K562 (cell line): ENCODE measurements at regions not wholly inside any gene's neighbourhood (a gene's known extent, or its start where the extent isn't known, plus 50 kb on each side); places are given as distances from the start of the nearest gene placed in this dataset.
A peak's percentile ranks its signal among the peaks of the same experiment; 100 is the strongest.

Experiments used
- ATAC-seq: fragments of 200-7000 bp; cut with Tn5 transposase; 3 replicates; pipeline ENCODE4 v1.9.1; 2020; ENCODE audit warnings: moderate library complexity
- BruUV-seq: library from RNA; stranded (reverse); fragments of 400-500 nt; replicated peaks from 2 replicates; lab custom pipeline; 2021; lab: Mats Ljungman, UMichigan
- CTCF ChIA-PET: fragments of 300-600 bp; formaldehyde crosslinking; extraction: SDS; loops from one replicate; lab custom pipeline; 2021; ENCODE audit warnings: low intra/inter-chr PET ratio; lab: Yijun Ruan, JAX
- POLR2A ChIA-PET: fragments of 300-600, 350-650 bp; sonication (Branson Sonifier 250); formaldehyde crosslinking; extraction: SDS; loops from one replicate; lab custom pipeline; 2021; ENCODE audit warnings: antibody characterized with exemption, inconsistent platforms; lab: Yijun Ruan, JAX
- DNase-seq, 4 experiments: peaks; one replicate each; pipeline versions ENCODE4 v3.0.0 to v3.0.0-alpha.2; 2011 to 2018; ENCODE audit warnings: low spot score in 3 of 4, mixed read lengths in 3 of 4; ENCODE audit errors: extremely low read depth in 1 of 4
- FAIRE-seq: peaks from 2 replicates; lab custom pipeline; 2011; peaks lifted over from hg19 to GRCh38; lab: Jason Lieb, UNC
- H2AFZ ChIP-seq: 2 replicates; pipeline ENCODE4 v1.6.0; 2011; ENCODE audit warnings: low read depth, low read length, control low read depth, inconsistent platforms
- H3K27ac ChIP-seq: fragments of 200-600 bp; 3 replicates; pipeline ENCODE4 v1.8.0; 2011; ENCODE audit warnings: low read depth, mild to moderate bottlenecking, control low read depth, inconsistent platforms, low read length, moderate library complexity, mixed read lengths; ENCODE audit errors: extremely low read depth
- H3K27me3 ChIP-seq, 2 experiments: fragments of 300-600 bp in 1 of 2; 2 replicates in 1 of 2; 3 replicates in 1 of 2; pipeline versions ENCODE4 v1.6.0 to v1.8.0; 2011; ENCODE audit warnings: inconsistent platforms in 2 of 2, low read length in 2 of 2, mild to moderate bottlenecking in 1 of 2, mixed read lengths in 1 of 2, moderate library complexity in 1 of 2; ENCODE audit not compliant: control insufficient read depth in 2 of 2, insufficient read depth in 2 of 2
- H3K36me3 ChIP-seq: fragments of 300-600 bp; 3 replicates; pipeline ENCODE4 v1.8.0; 2011; ENCODE audit warnings: mild to moderate bottlenecking, low read length, inconsistent platforms; ENCODE audit not compliant: control insufficient read depth, insufficient read depth
- H3K4me1 ChIP-seq, 2 experiments: fragments of 200-600 bp in 1 of 2; replicated peaks in 1 of 2; 2 replicates in 1 of 2; 3 replicates in 1 of 2; pipeline versions ENCODE4 v1.5.1 to v1.8.0; 2011; ENCODE audit warnings: inconsistent platforms in 2 of 2, low read length in 2 of 2, mild to moderate bottlenecking in 1 of 2, mixed read lengths in 1 of 2, moderate library complexity in 1 of 2; ENCODE audit not compliant: control insufficient read depth in 2 of 2, insufficient read depth in 2 of 2
- H3K4me2 ChIP-seq: 2 replicates; pipeline ENCODE4 v1.6.1; 2011; ENCODE audit warnings: low read length, control low read depth, inconsistent platforms, mixed read lengths; ENCODE audit not compliant: insufficient read depth
- H3K4me3 ChIP-seq: fragments of 200-600 bp; sonication (generic), shearing (Covaris generic); 2 replicates; pipeline ENCODE4 v1.5.1; 2016; ENCODE audit warnings: control low read depth, inconsistent platforms
- H3K79me2 ChIP-seq: fragments of 200-600 bp; 3 replicates; pipeline ENCODE4 v1.8.0; 2011; ENCODE audit warnings: low read length, inconsistent platforms; ENCODE audit not compliant: control insufficient read depth, insufficient read depth
- H3K9ac ChIP-seq, 2 experiments: 2 replicates each; pipeline versions ENCODE4 v1.6.0 to v1.6.1; 2011; ENCODE audit warnings: low read depth in 2 of 2, low read length in 2 of 2, control low read depth in 1 of 2, inconsistent platforms in 1 of 2, mild to moderate bottlenecking in 1 of 2, mixed read lengths in 1 of 2; ENCODE audit not compliant: insufficient read depth in 1 of 2
- H3K9me1 ChIP-seq: one replicate; pipeline ENCODE4 v1.6.0; 2011; ENCODE audit warnings: inconsistent platforms, mild to moderate bottlenecking, low read length, moderate library complexity; ENCODE audit not compliant: control insufficient read depth, insufficient read depth
- H3K9me3 ChIP-seq: replicated peaks from 2 replicates; pipeline ENCODE4 v1.5.1; 2011; ENCODE audit warnings: low read depth, low read length, inconsistent platforms; ENCODE audit not compliant: control insufficient read depth, insufficient read depth
- H4K20me1 ChIP-seq: replicated peaks from 2 replicates; pipeline ENCODE4 v1.6.1; 2011; ENCODE audit warnings: low read length, inconsistent platforms, mixed read lengths; ENCODE audit not compliant: control insufficient read depth, insufficient read depth
- C11orf30 ChIP-seq: fragments of 450-650 bp; IDR thresholded peaks from 2 replicates; pipeline ENCODE4 v1.6.1; 2016; ENCODE audit warnings: low read depth, mild to moderate bottlenecking
- MAFG ChIP-seq: fragments of 450-650 bp; conservative IDR thresholded peaks from 2 replicates; pipeline ENCODE4 v1.6.1; 2016; ENCODE audit warnings: missing genetic modification characterization, missing compliant biosample characterization
- NFE2 ChIP-seq: IDR thresholded peaks from 2 replicates; pipeline ENCODE4 v1.6.1; 2014; ENCODE audit warnings: antibody characterized with exemption, low read depth
- NFE2L1 ChIP-seq: fragments of 450-650 bp; IDR thresholded peaks from 2 replicates; pipeline ENCODE4 v1.6.1; 2016; ENCODE audit warnings: missing genetic modification characterization, low read depth, mild to moderate bottlenecking, missing compliant biosample characterization, moderate library complexity, borderline replicate concordance
- RFX7 ChIP-seq: fragments of 250-450 bp; sonication (Bioruptor Pico); IDR thresholded peaks from 2 replicates; pipeline ENCODE4 v1.5.1; 2021; ENCODE audit warnings: mild to moderate bottlenecking
- SIN3B ChIP-seq: fragments of 450-650 bp; IDR thresholded peaks from 2 replicates; pipeline ENCODE4 v1.6.1; 2017; ENCODE audit warnings: low read depth, mild to moderate bottlenecking, moderate library complexity
- SRSF3 ChIP-seq: fragments of 200-400 bp; formaldehyde crosslinking; IDR thresholded peaks from 2 replicates; pipeline ENCODE4 v1.6.1; 2016; ENCODE audit warnings: mild to moderate bottlenecking, low read length, moderate library complexity; ENCODE audit not compliant: insufficient read depth
- ZNF316 ChIP-seq: fragments of 450-650 bp; IDR thresholded peaks from 2 replicates; pipeline ENCODE4 v1.6.1; 2016
- WGBS: fragments of 100-300 bp; shearing (Covaris generic); methylation state at CpG from one replicate; pipeline ENCODE4 v1.1.6; 2016; ENCODE audit warnings: low coverage, mixed read lengths; ENCODE audit not compliant: insufficient coverage; ENCODE audit errors: missing lambda C conversion rate; 5-methylcytosine and 5-hydroxymethylcytosine counted together
- in situ Hi-C: fragments of 300-500 bp; cut with MboI; formaldehyde crosslinking; loops from 4 replicates; pipeline ENCODE4 v1.15.0; 2018; ENCODE audit warnings: inconsistent platforms, mixed read lengths
- intact Hi-C: fragments of 100-400 bp; cut with micrococcal nuclease; formaldehyde crosslinking; loops from 2 replicates; pipeline ENCODE4 v1.14.2; 2022
- TF ChIP-seq, protein P1 (sequence below), 2 experiments: fragments of 250-450 bp in 1 of 2; fragments of 450-650 bp in 1 of 2; sonication (Bioruptor Pico) in 1 of 2; IDR thresholded peaks; 2 replicates each; pipeline versions ENCODE4 v1.6.1 to v1.8.0; 2016 to 2021; ENCODE audit warnings: mild to moderate bottlenecking in 2 of 2, moderate library complexity in 2 of 2, missing compliant biosample characterization in 1 of 2, missing genetic modification characterization in 1 of 2

DNA sequence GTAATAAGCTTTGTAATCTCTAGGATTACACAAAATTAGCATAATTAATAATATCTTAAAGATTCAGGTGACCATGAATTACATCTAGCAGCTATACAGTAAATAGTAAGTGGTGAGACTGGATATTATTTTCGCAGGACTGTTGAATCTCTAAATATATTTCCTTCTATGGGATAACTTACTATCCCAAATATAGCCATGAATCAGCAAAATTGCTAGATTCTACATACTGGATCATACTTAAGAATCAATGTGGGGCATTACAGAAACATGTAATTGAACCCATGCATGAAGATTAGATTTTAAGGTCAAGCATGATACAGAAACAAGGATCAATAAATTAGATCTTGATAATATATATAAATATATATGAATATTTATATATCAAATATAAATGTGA is 1203.4 kb downstream of the BRINP3 start:
- Histone ChIP-seq H2AFZ (no peak overlapping the region), H3K27me3 (no peaks in the 10 kb centered on the region), H3K4me3 (no peak overlapping the region), H4K20me1 (no peaks in the 10 kb centered on the region), H3K79me2 (no peaks in the 10 kb centered on the region), H3K4me2 (no peak overlapping the region), H3K9me1 (no peaks in the 10 kb centered on the region), H3K4me1 (no peaks in the 10 kb centered on the region), H3K9me3 (peaks cover 2% of the 10 kb centered on the region; the same call in 1 of the 2 replicates), H3K27ac (no peak overlapping the region), H3K36me3 (no peaks in the 10 kb centered on the region), H3K9ac (no peak overlapping the region)
- DNase-seq = no peak
- POLR2A ChIA-PET = no interaction called here
- WGBS = 29% methylated on average over 1 of the region's 1 CpG
- BruUV-seq = no TSS peak
- no peak for FAIRE-seq
- CTCF ChIA-PET = no interaction called here
- no peak for ATAC-seq
- TF ChIP-seq, protein P1, sequence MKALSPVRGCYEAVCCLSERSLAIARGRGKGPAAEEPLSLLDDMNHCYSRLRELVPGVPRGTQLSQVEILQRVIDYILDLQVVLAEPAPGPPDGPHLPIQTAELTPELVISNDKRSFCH (CRISPR knock-in tag; IDR thresholded peaks at IDR 0.05) = no peak
- TF ChIP-seq, protein P1 (tag; IDR thresholded peaks at IDR 0.05) = no peak
- TF ChIP-seq NFE2 (0 out of 2 replicates have a peak, but pooled peaks have one; percentile 23), SRSF3 (no peak), C11orf30 (peak; percentile 23; the same call in 1 of the 2 replicates), RFX7 (CRISPR knock-in tag) (no peak), MAFG (tag) (0 out of 2 replicates have a peak, but pooled peaks have one; percentile 4), NFE2L1 (tag) (0 out of 2 replicates have a peak, but pooled peaks have one; percentile 12), SIN3B (no peak), ZNF316 (peak; percentile 6; the same call in 1 of the 2 replicates)
- in situ Hi-C loops = no loop called here
- intact Hi-C loops = no loop called here
